ENCODE measurements at regions not wholly inside any gene's neighbourhood (a gene's known extent, or its start where the extent isn't known, plus 50 kb on each side); places are given as distances from the start of the nearest gene placed in this dataset.

- TF ChIP-seq, protein P1, sequence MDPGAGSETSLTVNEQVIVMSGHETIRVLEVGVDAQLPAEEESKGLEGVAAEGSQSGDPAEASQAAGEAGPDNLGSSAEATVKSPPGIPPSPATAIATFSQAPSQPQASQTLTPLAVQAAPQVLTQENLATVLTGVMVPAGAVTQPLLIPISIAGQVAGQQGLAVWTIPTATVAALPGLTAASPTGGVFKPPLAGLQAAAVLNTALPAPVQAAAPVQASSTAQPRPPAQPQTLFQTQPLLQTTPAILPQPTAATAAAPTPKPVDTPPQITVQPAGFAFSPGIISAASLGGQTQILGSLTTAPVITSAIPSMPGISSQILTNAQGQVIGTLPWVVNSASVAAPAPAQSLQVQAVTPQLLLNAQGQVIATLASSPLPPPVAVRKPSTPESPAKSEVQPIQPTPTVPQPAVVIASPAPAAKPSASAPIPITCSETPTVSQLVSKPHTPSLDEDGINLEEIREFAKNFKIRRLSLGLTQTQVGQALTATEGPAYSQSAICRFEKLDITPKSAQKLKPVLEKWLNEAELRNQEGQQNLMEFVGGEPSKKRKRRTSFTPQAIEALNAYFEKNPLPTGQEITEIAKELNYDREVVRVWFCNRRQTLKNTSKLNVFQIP (CRISPR knock-in tag; IDR thresholded peaks at IDR 0.05; ENCODE audit: borderline replicate concordance, low read depth), result no peak
- no peak for TF ChIP-seq ZFP30 (CRISPR knock-in tag; IDR thresholded peaks at IDR 0.05)
- TF ChIP-seq, protein P2, sequence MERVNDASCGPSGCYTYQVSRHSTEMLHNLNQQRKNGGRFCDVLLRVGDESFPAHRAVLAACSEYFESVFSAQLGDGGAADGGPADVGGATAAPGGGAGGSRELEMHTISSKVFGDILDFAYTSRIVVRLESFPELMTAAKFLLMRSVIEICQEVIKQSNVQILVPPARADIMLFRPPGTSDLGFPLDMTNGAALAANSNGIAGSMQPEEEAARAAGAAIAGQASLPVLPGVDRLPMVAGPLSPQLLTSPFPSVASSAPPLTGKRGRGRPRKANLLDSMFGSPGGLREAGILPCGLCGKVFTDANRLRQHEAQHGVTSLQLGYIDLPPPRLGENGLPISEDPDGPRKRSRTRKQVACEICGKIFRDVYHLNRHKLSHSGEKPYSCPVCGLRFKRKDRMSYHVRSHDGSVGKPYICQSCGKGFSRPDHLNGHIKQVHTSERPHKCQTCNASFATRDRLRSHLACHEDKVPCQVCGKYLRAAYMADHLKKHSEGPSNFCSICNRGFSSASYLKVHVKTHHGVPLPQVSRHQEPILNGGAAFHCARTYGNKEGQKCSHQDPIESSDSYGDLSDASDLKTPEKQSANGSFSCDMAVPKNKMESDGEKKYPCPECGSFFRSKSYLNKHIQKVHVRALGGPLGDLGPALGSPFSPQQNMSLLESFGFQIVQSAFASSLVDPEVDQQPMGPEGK (CRISPR knock-in tag; IDR thresholded peaks at IDR 0.05; ENCODE audit: borderline replicate concordance), result no peak
- TF ChIP-seq ESRRG (CRISPR knock-in tag; IDR thresholded peaks at IDR 0.05), result no peak
Measured at GRCh38 chr13:63880705-63881104, 2465.1 kb upstream of the PCDH20 start.
